Cortex of kidney (tissue), 1 donor: ENCODE measurements at regions not wholly inside any gene's neighbourhood (a gene's known extent, or its start where the extent isn't known, plus 50 kb on each side); places are given as distances from the start of the nearest gene placed in this dataset.

Source experiments
- DNase-seq: peaks from one replicate; lab custom pipeline; 2025; lab: John Stamatoyannopoulos, UW

GRCh38 chr5:167861928-167862426 lies 429.5 kb upstream of the WWC1 start:
- DNase-seq, result no peak

GRCh38 chr5:167863883-167864282 lies 427.6 kb upstream of the WWC1 start:
- no peak for DNase-seq

GRCh38 chr5:167864801-167865200 lies 426.6 kb upstream of the WWC1 start:
- no peak for DNase-seq

DNA sequence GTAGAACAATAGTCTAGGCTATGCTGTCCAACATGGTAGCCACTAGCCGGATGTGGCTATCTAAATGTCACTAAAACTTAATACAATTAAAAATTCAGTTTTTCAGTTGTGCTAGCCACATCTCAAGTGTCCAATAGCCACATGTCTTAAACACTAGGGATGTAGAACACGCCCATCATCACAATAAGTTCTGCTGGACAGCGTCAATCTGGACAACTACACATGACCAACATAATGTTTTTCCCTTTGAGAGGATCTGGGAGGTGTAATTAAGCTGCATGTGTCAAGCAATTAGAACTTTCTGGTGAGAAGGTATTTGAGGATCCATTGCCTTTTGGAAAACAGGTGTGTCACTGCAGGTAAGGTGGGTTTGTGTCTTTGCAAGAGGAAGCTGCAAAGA lies 424.6 kb upstream of the WWC1 start:
- no peak for DNase-seq

- no peak for DNase-seq
Observed at GRCh38 chr5:167867281-167867680, 424.2 kb upstream of the WWC1 start.

DNA sequence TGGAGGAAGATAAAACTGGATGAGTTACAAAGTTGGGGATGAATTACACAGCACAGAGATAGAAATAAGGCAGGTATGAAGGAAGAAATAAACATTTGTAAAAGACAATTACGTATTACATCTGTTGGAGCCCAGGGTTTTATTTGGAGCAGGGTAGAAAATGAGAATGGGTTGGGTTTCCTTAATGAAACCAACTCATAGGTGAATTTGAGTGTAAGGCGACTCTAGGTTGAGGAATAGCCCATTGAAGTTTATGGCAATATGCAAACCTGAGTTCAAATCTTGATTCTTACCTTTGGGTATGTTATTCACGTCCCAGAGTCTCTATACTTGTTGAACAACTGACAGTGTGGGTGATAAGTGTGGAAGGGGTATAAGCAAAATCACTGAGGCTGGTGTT lies 422.3 kb upstream of the WWC1 start:
- DNase-seq, result no peak

DNA sequence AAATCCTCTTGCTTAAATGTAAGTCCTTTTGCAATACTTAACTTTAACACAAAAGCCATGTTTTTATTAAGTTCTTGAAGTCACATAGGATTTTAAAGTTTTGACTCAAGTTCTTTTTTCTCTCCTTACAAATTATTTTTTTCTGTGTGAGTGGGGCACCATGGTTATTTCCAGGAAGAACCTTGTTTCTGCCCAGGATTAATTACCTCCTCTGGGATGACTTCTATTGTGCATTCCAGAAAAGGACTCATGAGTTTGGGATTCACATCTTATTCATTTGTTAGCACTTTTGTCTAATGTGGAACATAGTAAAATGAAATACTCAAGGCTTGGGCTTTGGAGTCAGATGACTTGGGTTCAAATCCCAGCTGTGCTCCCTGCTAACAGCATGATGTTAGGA lies 421.4 kb upstream of the WWC1 start:
- no peak for DNase-seq

- DNase-seq, result no peak
Observed at GRCh38 chr5:167871091-167871490, 420.4 kb upstream of the WWC1 start.

DNA sequence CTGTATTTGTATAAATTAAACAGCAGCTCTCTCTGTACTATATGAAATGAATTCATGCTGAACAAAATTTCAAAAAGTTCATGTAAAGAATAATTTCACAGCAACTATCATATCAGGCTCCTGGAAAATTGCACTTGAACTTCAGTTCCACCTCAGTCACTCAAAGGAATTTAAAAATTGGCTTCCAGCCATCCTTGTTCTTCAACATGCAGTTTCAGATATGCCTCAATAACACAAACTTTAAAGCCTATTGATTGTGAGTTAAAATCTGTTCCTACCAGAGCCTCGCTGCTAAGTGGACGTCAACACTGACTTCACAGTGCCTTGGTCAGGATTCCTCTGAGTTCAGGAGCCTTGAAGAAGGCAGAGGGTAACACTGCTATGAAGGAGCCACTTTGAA lies 418.7 kb upstream of the WWC1 start:
- no peak for DNase-seq

- DNase-seq, result no peak
Observed at GRCh38 chr5:167877114-167877722, 414.2 kb upstream of the WWC1 start.

DNA sequence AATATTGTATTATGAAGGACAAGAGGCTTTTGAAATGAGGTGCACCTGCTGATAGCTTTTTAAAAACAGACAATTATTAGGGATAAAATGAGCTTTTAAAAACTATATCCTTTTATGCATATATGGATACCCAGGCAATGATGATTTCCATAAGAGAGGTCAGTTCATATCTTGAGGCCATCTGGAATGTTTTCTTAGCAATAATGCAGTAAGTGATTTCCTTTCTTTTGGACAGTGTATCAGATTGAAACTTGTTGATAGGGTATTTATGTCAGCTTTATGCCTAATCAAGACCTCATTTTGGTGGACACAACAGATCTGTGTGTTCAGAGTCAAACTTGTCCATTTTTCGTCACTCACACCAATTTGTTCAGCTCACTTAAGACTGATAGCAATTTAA lies 413.5 kb upstream of the WWC1 start:
- no peak for DNase-seq

GRCh38 chr5:167880420-167880819 lies 411.0 kb upstream of the WWC1 start:
- DNase-seq, result no peak

DNA sequence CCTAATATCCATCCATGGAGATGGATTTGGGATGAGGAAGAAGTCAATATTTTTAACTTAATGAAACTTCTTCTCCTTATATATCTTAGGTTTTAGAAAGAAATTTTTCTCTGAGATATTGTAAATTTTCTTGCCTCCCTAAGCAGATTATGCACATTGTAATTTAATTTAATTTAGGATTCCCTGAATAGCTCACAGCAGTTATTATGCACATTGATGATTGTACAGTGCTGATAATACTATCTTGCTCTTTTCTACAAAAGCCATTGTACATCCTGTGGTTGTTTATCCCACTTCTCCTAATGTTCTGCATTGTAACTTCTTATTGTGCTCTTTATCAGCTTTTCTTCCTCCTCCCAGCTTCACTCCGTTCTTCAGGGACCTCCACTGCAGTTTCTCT lies 410.4 kb upstream of the WWC1 start:
- no peak for DNase-seq

DNA sequence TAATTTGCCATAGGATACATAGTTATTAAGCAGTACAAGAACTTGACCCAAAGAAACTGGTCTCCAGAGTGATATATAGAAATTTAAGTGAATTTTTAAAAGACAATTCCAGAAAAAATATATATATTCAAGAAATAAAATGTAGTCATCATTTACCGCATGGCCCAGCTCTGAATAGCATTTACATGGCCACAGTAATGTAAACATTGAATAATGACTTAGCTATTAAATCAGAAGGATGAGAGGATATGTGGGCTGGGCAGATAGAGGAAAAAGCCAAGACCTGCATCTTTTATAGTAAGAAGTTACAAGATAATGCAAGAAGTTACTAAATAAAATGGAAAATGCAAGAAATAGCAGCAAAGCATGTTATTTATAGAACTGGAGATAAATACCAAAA lies 405.2 kb upstream of the WWC1 start:
- no peak for DNase-seq

GRCh38 chr5:167888393-167888792 lies 403.1 kb upstream of the WWC1 start:
- no peak for DNase-seq

DNA sequence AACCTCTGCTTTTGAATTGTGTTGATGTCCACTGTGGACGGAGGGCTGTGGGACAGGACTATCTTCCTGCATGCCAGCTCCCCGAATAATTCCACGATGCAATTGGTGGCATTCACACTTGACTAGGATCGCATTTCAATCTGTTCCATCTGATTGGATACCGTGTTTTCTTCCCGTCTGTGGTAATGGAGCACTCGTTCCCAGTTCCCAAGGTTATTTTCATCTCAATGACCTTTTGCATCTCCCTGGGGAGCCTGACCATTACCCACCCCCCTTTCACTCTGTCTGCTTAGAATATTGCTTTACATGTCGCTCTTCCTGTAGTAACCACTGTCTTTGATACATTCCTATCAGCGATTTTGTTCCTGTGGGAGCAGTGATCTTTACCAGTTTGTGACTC lies 402.2 kb upstream of the WWC1 start:
- no peak for DNase-seq

DNA sequence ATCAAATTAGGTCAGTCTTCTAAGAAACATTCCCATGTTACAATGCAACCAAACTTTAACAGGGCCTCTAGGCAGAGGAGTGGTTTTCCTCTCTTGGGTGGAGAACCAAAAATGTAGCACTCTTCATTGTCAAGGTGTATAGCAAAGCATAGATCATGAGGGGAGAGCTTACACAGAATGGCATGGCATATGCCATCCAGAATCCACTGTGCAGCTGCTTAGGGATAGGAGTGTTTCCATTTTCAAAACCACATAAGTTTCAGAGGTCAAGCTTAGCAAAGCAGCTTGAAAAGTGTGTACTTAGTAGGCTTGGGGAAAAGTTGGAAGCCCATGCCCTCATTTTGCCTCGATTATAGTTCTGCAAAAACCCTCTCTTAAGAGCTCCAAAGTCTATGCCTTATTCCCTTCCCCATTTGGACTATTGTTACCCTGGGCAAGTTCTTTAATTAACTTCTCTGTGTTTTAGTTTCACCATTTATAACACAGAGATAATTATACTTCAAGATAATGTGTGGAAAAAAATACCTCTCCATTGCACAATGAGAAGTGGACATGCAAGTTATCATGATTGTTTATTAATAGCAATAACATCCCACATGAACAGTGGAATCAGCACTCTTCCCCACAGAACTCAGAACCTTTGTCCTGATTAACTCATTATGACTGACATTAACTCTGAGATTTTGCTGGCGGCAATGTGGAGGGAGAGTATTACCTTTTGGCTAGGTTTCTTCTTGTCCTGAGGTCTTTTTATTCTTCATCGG lies 398.9 kb upstream of the WWC1 start:
- no peak for DNase-seq

DNA sequence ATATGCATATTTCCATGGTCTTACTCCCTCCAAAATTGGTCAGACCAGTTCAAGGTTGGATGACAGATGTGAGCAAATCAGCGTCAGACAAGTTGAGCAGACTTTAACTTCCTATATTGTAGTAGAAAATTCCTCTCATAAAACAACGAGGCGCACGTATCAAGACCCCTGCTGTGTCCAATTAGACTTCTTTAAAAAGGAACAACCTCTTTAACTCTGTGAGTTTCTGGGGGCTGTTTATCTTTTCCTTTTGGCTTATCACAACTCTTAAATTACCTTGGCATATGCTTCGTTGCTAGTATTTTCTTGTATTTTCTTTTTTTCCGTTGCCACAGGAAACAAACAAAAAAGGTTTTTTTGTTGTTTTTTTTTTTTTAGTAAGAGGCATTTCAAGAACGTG lies 398.2 kb upstream of the WWC1 start:
- no peak for DNase-seq

- DNase-seq, result no peak
Observed at GRCh38 chr5:167894631-167895472, 396.6 kb upstream of the WWC1 start.

DNA sequence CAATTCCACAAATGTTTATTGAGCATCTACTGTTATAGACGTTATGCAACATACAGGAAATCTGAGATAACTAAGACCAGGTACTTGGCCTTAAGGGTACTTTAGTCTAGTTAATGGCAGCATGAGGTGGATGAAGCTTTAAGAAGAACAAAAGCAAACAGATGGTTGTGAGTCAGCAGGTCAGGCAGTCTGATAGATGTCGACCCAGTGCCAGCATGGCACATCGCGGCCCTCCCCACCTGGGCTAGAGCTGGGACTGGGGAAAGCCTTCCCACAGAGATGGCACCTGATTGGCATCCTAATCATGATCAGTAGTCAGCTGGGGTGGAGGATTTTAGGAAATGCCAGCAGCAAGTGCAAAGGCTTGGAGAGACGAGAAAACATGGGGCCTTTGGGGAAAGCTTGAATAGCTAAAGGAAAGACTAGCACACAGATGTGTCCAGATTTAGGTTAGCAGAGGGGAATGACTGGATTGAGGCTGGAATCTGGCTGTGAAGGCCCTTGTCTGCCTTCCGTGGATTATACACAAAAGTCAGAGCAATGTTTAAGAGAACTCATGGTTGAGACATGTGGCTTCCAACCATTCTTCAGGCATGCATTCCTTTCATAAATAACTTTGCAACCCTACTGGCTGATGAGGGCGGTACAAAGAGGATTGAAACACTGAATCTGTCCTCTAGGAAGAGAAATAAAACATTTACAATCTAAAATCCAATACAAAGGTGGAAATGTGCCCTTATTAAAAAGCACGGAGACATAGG lies 395.4 kb upstream of the WWC1 start:
- no peak for DNase-seq

- no peak for DNase-seq
Observed at GRCh38 chr5:167896814-167897213, 394.6 kb upstream of the WWC1 start.

GRCh38 chr5:167897371-167897770 lies 394.1 kb upstream of the WWC1 start:
- DNase-seq, result no peak
